ENCODE measurements at regions not wholly inside any gene's neighbourhood (a gene's known extent, or its start where the extent isn't known, plus 50 kb on each side); places are given as distances from the start of the nearest gene placed in this dataset.

- TF ChIP-seq POLR2AphosphoS5 (IDR thresholded peaks at IDR 0.05; ENCODE audit: insufficient read depth in 1 of 2, low read depth in 1 of 2) (no peak), POLR2A (IDR thresholded peaks at IDR 0.05) (no peak), CTCF (IDR thresholded peaks at IDR 0.05) (no peak)
- Histone ChIP-seq H3K27me3 (no peaks in the 10 kb centered on the region), H3K4me3 (no peak overlapping the region), H3K4me1 (no peaks in the 10 kb centered on the region), H3K27ac (no peak overlapping the region), H3K36me3 (no peaks in the 10 kb centered on the region), H3K9me3 (no peaks in the 10 kb centered on the region)
- DNase-seq (ENCODE audit: extremely low spot score in 2 of 2), result peak in 1 of 2 donors; percentile 12
- intact Hi-C loops (cut with DNase I), result no loop called here
Observed at GRCh38 chr1:232212253-232212652, 417.7 kb downstream of the SIPA1L2 start.

GRCh38 chr1:232211149-232211548 is 418.8 kb downstream of the SIPA1L2 start:
- DNase-seq (ENCODE audit: extremely low spot score in 2 of 2), result peak; percentile 47 to 74
- no peak for TF ChIP-seq POLR2A (IDR thresholded peaks at IDR 0.05)
- no peak for TF ChIP-seq POLR2AphosphoS5 (IDR thresholded peaks at IDR 0.05; ENCODE audit: insufficient read depth in 1 of 2, low read depth in 1 of 2)
- no peak for TF ChIP-seq CTCF (IDR thresholded peaks at IDR 0.05)
- intact Hi-C loops (cut with DNase I), result no loop called here
- H3K27ac ChIP-seq, result no peak overlapping the region
- H3K9me3 ChIP-seq, result no peaks in the 10 kb centered on the region
- no peaks in the 10 kb centered on the region for H3K36me3 ChIP-seq
- H3K4me3 ChIP-seq, result no peak overlapping the region
- no peaks in the 10 kb centered on the region for H3K4me1 ChIP-seq
- no peaks in the 10 kb centered on the region for H3K27me3 ChIP-seq

GRCh38 chr1:232209357-232209756 is 420.6 kb downstream of the SIPA1L2 start:
- Histone ChIP-seq H3K27ac (no peak overlapping the region), H3K36me3 (no peaks in the 10 kb centered on the region), H3K9me3 (no peaks in the 10 kb centered on the region), H3K27me3 (no peaks in the 10 kb centered on the region), H3K4me3 (no peak overlapping the region), H3K4me1 (no peaks in the 10 kb centered on the region)
- intact Hi-C loops (cut with DNase I), result no loop called here
- peak; percentile 25 to 34 for DNase-seq (ENCODE audit: extremely low spot score in 2 of 2)
- no peak for TF ChIP-seq POLR2AphosphoS5 (IDR thresholded peaks at IDR 0.05; ENCODE audit: insufficient read depth in 1 of 2, low read depth in 1 of 2)
- no peak for TF ChIP-seq CTCF (IDR thresholded peaks at IDR 0.05)
- TF ChIP-seq POLR2A (IDR thresholded peaks at IDR 0.05), result no peak

GRCh38 chr1:232207073-232207866 is 422.7 kb downstream of the SIPA1L2 start:
- Histone ChIP-seq H3K4me1 (no peaks in the 10 kb centered on the region), H3K27ac (no peak overlapping the region), H3K36me3 (no peaks in the 10 kb centered on the region), H3K27me3 (no peaks in the 10 kb centered on the region), H3K4me3 (no peak overlapping the region), H3K9me3 (peaks cover 7% of the 10 kb centered on the region)
- peak in 1 of 2 donors; percentile 16 for DNase-seq (ENCODE audit: extremely low spot score in 2 of 2)
- intact Hi-C loops (cut with DNase I), result no loop called here
- TF ChIP-seq POLR2AphosphoS5 (IDR thresholded peaks at IDR 0.05; ENCODE audit: insufficient read depth in 1 of 2, low read depth in 1 of 2), result no peak
- no peak for TF ChIP-seq POLR2A (IDR thresholded peaks at IDR 0.05)
- TF ChIP-seq CTCF (IDR thresholded peaks at IDR 0.05), result no peak

- no peaks in the 10 kb centered on the region for H3K36me3 ChIP-seq
- intact Hi-C loops (cut with DNase I), result no loop called here
Observed at GRCh38 chr1:232204269-232204668, 425.7 kb downstream of the SIPA1L2 start.

More at GRCh38 chr1:232204269-232204668, 425.7 kb downstream of the SIPA1L2 start:
- H3K9me3 ChIP-seq, result peaks cover 7% of the 10 kb centered on the region
- H3K27ac ChIP-seq, result no peak overlapping the region
- no peak overlapping the region for H3K4me3 ChIP-seq
- TF ChIP-seq CTCF (IDR thresholded peaks at IDR 0.05), result no peak
- DNase-seq (ENCODE audit: extremely low spot score in 2 of 2), result no peak
- H3K27me3 ChIP-seq, result no peaks in the 10 kb centered on the region
- no peaks in the 10 kb centered on the region for H3K4me1 ChIP-seq

Data from vagina (tissue), 2 donors.